GM18861 (cell line): ENCODE measurements at regions not wholly inside any gene's neighbourhood (a gene's known extent, or its start where the extent isn't known, plus 50 kb on each side); places are given as distances from the start of the nearest gene placed in this dataset.

Experiments used
- ATAC-seq: cut with Tn5 transposase; IDR thresholded peaks from one replicate; pipeline ENCODE4 v1.9.1; 2021; ENCODE audit not compliant: unreplicated experiment

DNA sequence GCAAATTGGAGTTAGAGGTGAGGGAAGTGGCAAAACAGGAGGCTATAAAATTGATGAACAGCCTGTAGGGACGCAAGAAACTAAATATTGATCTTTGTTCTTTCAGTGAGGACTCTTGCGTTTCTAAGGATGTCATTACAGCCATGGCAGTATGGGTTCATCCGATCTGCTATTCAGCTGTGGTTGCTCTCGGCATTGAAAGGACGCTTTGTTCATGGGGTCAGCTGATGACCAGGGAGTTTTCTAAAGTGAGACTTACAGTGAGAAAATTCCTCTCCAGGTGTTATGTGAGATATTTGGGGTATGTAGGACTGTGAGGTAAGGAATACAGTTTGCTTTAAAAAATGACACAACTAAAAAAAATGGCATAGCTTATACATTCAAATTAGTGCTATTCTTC is 52.7 kb upstream of the PELI1 start:
- ATAC-seq: no peak

DNA sequence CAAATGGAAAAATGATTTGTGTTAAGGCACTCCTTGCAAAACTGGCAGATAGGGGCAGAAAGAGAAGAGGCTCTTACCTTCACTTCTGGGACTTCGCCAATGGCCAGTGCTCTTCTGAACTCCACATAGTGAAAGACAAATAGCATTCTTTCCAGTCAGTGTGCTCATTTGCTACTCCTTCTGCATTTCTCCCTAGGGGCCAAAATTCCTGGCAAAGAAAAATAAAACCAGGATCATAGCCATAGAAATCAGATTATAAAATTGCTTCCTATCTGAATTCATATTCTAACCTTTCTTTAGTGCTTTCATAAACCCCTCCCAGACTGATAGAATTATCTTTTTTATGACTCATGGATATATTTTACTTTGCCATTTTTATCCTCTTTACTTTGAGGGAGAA is 56.9 kb upstream of the PELI1 start:
- ATAC-seq: no peak

DNA sequence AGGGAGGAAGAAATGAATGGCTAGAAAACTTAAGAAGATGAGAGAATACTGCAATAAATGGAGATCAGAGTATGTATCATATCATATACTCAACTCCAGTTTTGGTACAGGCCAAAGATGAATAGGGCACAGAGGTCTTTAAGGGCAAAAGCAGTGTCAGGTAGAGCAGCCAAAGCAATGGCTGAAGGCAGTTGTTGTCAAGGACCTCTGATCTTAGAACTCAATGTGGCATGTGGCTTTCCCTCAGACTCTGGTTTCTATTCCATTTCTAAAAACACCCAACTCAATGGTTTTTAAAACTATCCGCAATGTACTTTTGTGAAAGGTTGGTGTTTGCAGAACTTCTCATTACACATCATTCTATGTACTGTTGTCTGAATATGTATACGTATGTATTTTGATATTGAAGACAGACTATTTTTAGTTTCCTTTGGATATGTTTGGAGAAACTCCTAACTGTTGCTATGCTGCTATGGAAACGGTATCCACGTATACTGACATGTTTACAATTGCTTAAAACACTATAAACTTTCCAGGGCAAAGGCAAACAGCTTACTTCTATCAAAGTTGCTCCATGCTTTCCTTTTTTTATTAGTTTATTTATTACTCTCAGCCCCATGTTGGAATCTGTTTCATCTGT is 58.1 kb upstream of the PELI1 start:
- no peak for ATAC-seq

DNA sequence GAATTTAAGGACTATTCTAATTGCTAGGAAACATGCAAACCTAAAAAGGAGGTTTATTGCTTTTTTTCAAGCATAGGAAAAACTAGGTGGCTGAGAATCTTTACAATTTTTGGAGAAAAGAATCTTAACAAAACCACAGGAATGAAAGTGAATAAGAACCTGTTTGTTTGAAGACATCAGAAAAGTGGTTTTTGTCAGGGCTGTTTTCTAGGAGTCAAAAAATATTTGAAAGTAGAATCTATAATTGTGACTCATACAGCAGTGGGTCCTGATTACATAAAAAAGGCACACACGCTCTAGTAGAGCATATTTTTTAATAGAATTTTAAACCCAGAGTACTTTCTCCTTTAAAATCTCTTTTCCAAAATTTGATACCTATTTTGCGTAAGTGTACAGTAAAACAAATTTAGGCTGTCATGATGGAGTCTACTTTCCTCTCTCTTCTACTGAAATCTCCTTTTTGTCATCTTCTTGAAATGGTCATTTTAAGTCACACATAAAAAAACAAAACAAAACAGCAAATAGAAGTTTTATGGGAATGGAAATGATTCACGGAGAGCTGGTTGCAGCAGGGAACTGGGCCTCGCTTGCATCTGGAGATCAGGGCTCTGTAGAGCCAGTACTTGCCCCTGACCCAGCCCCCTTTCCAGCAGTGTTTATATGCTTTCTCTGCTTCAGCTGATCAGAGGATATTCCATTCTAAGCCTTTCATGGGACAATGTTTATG is 59.1 kb upstream of the PELI1 start:
- ATAC-seq: no peak

DNA sequence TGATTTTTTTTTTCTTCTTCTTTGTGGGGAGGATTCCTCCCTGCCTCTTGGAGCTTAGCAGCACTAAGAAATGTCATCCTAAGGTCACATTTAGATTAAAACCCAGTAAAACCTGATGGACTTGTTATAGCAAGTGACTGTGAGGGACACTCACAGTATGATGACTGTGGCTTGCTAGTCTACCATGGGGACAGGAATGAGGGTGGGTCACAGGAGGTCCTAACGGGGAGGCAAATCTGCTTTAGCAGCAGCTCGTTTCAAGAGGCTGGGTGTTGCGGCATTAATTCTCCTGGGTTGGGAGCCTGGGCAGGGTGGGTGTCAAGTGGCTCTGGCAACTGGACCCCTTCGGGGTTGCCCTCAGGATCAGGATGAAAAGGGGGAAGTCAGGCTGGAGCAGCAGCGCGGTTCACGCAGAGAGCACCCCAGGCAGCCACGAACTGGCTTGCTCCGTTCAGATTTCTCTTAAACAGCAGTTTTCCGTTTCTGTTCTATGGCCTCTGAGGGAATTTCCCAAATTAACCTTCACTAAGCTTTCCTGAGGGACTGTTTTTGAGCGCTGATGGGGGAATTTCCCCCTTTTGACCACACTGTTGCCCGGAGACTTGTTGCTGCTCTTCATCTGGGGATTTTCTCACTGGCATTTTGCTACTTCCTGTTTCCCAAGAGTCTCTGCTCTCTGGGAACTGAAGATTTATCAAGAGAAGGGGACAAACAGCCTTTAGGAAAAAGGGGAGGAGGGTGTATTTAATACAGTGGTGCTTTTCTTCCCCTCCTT is 59.8 kb upstream of the PELI1 start:
- ATAC-seq: peak; percentile 64

DNA sequence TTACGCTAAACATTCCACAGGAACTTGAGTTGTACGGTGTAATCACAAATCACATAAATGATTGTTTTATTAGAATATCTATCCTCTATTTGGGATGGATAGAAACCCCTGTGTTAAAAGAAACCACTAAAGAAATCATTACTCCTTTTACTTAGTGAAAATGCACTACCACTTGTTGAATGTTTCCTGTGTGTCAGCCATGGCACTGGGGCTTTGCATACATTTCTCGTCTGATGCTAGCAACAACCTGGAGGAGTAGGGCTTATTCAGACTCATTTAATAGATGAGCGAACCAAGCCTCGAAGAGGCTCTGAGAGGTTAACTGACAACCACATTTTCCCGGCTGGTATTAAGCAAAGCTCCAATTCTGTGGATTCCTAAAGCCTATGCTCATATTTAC is 60.5 kb upstream of the PELI1 start:
- no peak for ATAC-seq

DNA sequence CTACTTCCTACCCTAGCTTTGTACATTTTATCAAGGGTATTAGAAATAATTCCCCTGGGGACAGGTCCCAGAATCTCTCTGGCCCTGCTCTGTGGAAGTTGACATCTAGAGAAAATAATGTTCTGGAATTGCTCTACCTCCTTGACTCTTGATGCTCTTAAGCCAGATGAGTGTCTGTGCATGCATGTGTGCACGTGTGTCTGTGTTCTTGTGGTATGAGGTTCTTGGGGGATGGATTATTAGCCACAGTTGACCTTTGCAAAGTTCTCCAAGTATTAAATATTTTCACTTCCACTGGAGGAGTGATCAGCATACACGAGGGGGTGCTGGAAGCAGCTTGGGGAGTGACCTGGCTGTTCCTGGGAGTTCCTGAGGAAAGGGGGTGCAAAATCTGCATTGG is 61.2 kb upstream of the PELI1 start:
- ATAC-seq: no peak

DNA sequence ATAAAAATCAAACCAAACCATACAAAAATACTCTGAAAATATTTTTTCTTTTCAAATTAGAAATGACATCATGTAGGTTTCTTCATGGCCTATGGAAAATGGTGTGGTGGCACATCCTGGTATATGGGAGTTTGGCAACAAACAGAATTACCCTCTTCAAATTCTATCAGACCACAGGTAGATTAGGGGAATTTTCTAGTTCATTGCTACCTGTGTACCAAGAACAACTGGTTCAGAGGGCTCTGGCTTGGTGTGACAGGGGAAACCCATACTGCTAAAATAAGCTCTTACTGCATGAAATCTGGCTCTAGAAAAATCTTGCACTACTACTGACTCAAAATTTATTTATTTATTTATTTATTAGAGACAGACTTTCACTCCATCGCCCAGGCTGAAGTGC is 63.4 kb upstream of the PELI1 start:
- no peak for ATAC-seq

DNA sequence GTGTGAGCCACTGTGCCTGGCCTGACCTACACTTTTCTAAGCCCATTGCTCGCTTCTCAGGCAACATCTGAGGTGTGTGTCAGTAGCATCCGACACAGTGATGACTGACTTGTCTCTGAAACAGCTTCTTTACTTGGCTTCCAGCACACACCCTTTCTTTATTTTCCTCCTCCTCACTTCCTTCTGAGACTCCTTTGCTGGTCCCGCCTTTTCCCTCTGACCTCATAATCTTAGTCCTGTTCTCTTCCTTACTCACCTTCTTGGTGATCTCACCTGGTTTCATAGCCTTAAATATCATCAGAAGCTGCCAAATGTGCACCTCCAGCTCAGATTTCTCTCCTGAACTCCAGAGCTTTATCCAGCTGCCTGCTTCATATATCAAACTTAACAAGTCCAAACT is 66.6 kb upstream of the PELI1 start:
- ATAC-seq: no peak

DNA sequence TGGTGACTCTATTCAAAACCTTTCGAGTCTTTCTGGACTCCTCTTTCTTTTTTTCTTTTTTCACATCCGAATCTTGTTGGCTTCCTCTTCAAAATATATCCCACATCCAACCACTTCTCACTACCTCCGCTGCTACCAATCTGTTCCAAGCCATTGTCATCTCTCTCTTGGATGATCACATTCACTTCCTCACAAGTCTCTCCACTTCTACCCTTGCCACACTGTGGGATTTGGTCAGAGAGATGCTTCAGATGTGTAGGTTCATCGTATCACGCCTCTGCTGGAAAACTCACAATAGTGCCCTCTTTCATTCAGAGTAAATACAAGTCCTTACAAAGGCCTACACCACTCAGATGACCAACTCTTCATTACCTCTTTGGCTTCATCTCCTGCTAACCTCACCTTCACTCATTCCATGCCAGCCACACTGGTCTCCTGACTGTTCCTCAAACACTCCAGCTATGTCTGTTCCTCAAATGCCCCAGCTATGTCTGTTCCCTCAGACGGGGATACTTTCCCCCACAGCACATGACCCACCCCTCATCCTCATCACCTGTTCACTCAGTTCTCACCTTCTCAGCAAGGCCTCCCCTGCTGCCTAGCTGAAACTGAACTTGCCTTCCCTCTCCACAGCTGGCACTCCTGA is 67.2 kb upstream of the PELI1 start:
- no peak for ATAC-seq

DNA sequence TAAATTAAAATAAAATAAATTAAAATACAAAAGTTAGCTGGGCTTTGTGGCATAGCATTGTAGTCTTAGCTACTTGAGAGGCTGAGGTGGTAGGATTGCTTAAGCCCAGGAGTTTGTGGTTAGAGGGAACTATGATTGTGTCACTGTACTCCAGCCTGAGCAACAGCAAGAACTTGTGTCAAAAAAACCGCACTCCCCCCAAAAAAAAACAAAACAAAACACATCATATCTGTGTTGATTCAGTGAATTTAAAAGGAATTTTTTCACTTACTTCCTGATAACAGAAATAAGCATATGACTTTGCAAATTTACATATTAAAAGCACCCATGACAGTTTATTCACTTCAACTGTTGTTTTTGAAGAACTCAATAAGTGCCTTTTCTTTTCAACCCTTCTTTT is 68.1 kb upstream of the PELI1 start:
- ATAC-seq: no peak

DNA sequence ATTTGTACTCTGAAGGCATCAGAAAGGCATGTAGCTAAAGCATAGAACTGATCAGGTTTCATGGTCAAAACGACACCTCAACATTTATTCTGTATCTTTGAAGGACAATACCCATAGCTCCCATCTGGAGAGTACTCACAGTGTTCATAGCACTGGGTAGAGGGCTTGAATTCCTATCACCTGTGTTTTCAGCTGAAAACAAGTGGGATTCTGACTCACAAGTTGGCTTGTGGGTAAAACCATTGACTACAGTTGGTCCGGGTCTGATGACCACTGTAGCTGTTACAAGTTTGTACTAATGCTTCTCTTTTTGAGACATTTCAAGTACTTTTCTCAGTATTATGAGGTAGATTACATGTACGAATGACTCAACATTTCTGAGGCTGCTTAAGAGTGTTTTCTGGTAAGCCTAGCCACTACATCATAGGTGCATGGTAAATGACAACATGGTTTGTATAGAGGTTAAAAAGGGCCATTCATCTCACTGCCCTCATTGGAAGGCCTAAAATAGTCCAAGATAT is 68.6 kb upstream of the PELI1 start:
- peak; percentile 38 for ATAC-seq

DNA sequence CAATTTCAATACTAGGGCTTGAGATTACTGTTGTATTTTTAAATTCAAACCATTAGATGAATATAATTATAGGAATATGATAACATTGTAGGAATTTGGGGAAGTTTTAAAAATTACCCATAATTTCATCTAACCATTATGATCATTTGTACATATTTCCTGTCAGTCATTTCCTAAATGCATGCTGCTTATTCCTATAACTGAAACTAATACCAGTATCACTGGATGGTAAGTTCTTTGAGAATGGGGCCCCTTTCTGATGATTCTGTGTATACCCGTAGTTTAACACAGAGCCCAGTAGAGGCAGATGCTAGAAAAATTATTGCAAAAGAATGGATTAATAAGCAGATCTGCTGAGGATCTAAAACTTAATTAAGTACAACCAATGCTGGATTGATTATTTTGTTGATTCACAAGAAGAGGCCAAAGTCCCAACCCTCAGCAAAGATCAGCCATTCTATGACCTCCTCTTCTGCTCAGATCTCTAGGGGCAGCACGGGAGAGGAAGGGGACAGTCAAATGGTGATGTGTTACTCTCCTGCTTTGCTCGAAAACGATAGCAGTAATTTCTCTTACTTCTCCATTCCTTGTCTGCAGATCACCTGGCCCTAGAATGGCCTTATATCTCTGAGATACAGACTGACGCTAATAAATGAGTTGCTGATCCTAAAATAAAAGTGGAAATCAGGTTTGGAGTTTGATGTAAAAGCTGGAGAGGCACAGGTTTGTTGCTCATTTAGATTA is 69.5 kb upstream of the PELI1 start:
- ATAC-seq: peak; percentile 26

DNA sequence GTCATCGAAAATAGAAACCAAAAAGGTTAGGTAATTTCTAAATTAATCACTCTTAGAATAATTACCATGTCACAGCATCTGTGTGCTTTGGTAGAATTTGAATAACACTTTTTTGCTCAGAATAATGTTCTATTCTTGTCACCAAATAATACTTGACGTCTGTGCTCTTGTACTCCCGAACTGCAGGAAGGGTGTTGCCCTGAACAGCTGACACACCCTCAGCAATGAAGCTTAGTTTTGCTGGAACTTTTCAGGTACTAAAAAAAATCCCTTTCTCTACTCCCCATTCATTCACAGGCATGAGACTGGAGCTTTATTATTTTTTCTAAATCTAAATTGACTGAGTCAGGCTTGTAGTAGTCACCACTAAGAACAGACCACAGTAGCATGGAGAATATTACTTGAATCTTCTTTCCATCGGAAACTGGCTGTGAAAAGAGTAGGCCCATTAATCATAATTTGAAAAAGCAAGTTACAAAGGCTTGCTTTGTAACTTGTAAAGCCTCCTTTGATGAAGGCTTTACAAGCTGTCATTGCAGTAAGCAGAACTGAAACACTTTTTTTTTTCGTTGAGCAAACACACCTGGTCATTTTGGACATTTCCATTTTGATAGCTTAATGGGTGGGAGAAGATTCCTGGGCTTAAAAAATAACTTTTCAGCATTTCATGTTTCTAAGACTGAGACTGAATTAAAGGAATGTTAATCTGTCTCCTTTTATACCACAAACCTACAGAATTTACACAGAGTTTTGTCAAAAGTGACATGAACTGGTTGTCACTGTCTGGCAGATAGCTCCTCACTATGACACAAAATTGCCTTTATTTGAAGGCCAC is 70.3 kb upstream of the PELI1 start:
- ATAC-seq: peak; percentile 42

DNA sequence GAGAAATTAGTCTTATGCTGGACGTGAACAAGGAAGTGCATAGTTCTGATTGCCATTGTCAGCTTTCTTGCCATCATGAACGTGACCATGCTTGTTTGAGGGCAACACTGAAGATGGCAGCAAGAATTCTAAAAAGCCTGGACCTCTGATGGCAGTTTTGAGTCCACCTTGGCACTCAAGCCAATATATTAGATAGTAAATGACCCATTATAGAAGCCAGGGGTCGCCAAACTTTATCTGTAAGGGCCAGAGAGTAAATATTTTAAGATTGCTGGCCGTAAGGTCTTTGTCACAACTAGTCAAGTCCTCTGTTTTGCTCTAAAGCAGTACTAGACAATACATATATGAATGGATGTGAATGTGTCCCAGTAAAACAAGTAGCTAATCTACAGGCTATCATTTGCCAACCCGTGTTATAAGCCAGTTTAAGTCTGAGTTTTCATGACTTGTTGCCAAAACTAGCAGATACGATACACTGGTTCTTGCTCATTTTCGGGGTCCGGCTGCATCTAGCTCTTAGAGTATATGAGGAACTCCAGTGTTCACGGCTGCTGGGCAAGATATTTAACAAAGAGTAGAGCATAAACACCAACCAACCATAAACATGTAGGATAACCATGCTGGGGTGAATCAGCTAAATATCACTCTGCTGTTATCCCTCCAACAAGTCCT is 73.1 kb upstream of the PELI1 start:
- no peak for ATAC-seq

DNA sequence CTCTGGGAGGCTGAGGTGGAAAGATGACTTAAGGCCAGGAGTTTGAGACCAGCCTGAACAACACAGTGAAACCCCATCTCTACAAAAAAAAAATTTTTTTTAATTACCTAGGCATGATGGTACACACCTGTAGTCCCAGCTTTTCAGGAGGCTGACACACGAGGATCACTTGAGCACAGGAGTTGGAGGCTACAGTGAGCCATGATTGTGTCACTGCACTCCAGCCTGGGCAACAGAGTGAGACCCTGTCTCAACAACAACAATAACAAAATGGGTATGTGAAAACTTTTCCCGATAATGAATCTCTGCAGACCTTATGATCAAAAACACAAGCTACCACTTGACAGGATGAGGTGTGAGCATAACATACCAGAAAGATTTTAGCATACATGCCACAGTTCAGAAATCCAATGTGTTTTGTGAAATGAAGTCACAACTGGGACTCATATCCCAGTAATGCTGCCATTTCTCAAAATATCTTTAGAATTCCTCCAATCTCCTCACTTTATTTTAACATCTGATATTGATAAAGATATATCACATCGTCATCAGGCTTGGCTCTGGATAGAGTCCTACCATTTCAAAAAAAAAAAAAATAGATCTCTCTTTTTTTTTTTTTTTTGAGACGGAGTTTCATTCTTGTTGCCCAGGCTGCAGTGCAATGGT is 74.0 kb upstream of the PELI1 start:
- ATAC-seq: no peak

DNA sequence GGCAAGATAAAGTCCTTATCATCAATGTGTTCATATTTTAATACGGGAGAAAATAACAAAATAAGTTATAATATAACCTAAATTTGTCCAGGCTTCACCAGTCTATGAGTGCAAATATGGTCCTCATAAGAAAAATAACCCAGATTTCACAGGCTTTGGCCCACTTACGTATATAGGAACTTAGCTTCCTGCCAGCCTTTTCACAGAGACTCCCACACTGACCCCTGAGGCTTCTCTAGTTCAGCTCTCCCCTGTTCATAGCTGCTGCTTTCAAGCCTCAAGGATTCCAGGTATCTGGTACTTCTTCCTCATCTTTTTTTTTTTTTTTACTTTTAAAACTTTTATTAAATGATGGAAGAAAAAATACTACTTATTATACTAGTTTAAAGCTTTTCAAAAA is 74.9 kb upstream of the PELI1 start:
- ATAC-seq: no peak

DNA sequence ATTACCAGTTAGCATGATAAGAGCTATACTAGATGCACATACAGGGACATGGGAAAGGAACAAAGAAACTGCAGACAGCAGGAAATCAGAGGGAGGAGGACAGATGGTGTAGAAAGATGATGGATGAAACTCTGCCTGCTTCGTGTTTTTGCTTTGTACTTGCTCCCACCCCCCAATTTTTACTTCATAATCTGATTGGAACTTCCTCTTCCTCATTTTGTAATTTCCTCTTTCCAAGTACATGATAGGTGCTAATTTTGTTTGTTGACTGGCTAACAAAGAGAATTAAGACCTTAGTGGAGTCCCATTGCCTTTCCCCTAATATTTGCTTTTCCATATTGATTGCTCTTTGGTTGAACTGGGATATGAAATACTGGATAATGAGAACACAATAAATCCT is 76.0 kb upstream of the PELI1 start:
- ATAC-seq: no peak
